K562 (cell line): ENCODE measurements at regions not wholly inside any gene's neighbourhood (a gene's known extent, or its start where the extent isn't known, plus 50 kb on each side); places are given as distances from the start of the nearest gene placed in this dataset.

Source experiments
- ATAC-seq: fragments of 200-7000 bp; cut with Tn5 transposase; 3 replicates; pipeline ENCODE4 v1.9.1; 2020; ENCODE audit warnings: moderate library complexity
- BruUV-seq: library from RNA; stranded (reverse); fragments of 400-500 nt; replicated peaks from 2 replicates; lab custom pipeline; 2021; lab: Mats Ljungman, UMichigan
- CTCF ChIA-PET: fragments of 300-600 bp; formaldehyde crosslinking; extraction: SDS; loops from one replicate; lab custom pipeline; 2021; ENCODE audit warnings: low intra/inter-chr PET ratio; lab: Yijun Ruan, JAX
- POLR2A ChIA-PET: fragments of 300-600, 350-650 bp; sonication (Branson Sonifier 250); formaldehyde crosslinking; extraction: SDS; loops from one replicate; lab custom pipeline; 2021; ENCODE audit warnings: antibody characterized with exemption, inconsistent platforms; lab: Yijun Ruan, JAX
- DNase-seq, 4 experiments: peaks; one replicate each; pipeline versions ENCODE4 v3.0.0 to v3.0.0-alpha.2; 2011 to 2018; ENCODE audit warnings: low spot score in 3 of 4, mixed read lengths in 3 of 4; ENCODE audit errors: extremely low read depth in 1 of 4
- FAIRE-seq: peaks from 2 replicates; lab custom pipeline; 2011; peaks lifted over from hg19 to GRCh38; lab: Jason Lieb, UNC
- H2AFZ ChIP-seq: 2 replicates; pipeline ENCODE4 v1.6.0; 2011; ENCODE audit warnings: low read depth, low read length, control low read depth, inconsistent platforms
- H3K27ac ChIP-seq: fragments of 200-600 bp; 3 replicates; pipeline ENCODE4 v1.8.0; 2011; ENCODE audit warnings: low read depth, mild to moderate bottlenecking, control low read depth, inconsistent platforms, low read length, moderate library complexity, mixed read lengths; ENCODE audit errors: extremely low read depth
- H3K27me3 ChIP-seq, 2 experiments: fragments of 300-600 bp in 1 of 2; 2 replicates in 1 of 2; 3 replicates in 1 of 2; pipeline versions ENCODE4 v1.6.0 to v1.8.0; 2011; ENCODE audit warnings: inconsistent platforms in 2 of 2, low read length in 2 of 2, mild to moderate bottlenecking in 1 of 2, mixed read lengths in 1 of 2, moderate library complexity in 1 of 2; ENCODE audit not compliant: control insufficient read depth in 2 of 2, insufficient read depth in 2 of 2
- H3K36me3 ChIP-seq: fragments of 300-600 bp; 3 replicates; pipeline ENCODE4 v1.8.0; 2011; ENCODE audit warnings: mild to moderate bottlenecking, low read length, inconsistent platforms; ENCODE audit not compliant: control insufficient read depth, insufficient read depth
- H3K4me1 ChIP-seq, 2 experiments: fragments of 200-600 bp in 1 of 2; replicated peaks in 1 of 2; 2 replicates in 1 of 2; 3 replicates in 1 of 2; pipeline versions ENCODE4 v1.5.1 to v1.8.0; 2011; ENCODE audit warnings: inconsistent platforms in 2 of 2, low read length in 2 of 2, mild to moderate bottlenecking in 1 of 2, mixed read lengths in 1 of 2, moderate library complexity in 1 of 2; ENCODE audit not compliant: control insufficient read depth in 2 of 2, insufficient read depth in 2 of 2
- H3K4me2 ChIP-seq: 2 replicates; pipeline ENCODE4 v1.6.1; 2011; ENCODE audit warnings: low read length, control low read depth, inconsistent platforms, mixed read lengths; ENCODE audit not compliant: insufficient read depth
- H3K4me3 ChIP-seq: fragments of 200-600 bp; sonication (generic), shearing (Covaris generic); 2 replicates; pipeline ENCODE4 v1.5.1; 2016; ENCODE audit warnings: control low read depth, inconsistent platforms
- H3K79me2 ChIP-seq: fragments of 200-600 bp; 3 replicates; pipeline ENCODE4 v1.8.0; 2011; ENCODE audit warnings: low read length, inconsistent platforms; ENCODE audit not compliant: control insufficient read depth, insufficient read depth
- H3K9ac ChIP-seq, 2 experiments: 2 replicates each; pipeline versions ENCODE4 v1.6.0 to v1.6.1; 2011; ENCODE audit warnings: low read depth in 2 of 2, low read length in 2 of 2, control low read depth in 1 of 2, inconsistent platforms in 1 of 2, mild to moderate bottlenecking in 1 of 2, mixed read lengths in 1 of 2; ENCODE audit not compliant: insufficient read depth in 1 of 2
- H3K9me1 ChIP-seq: one replicate; pipeline ENCODE4 v1.6.0; 2011; ENCODE audit warnings: inconsistent platforms, mild to moderate bottlenecking, low read length, moderate library complexity; ENCODE audit not compliant: control insufficient read depth, insufficient read depth
- H3K9me3 ChIP-seq: replicated peaks from 2 replicates; pipeline ENCODE4 v1.5.1; 2011; ENCODE audit warnings: low read depth, low read length, inconsistent platforms; ENCODE audit not compliant: control insufficient read depth, insufficient read depth
- H4K20me1 ChIP-seq: replicated peaks from 2 replicates; pipeline ENCODE4 v1.6.1; 2011; ENCODE audit warnings: low read length, inconsistent platforms, mixed read lengths; ENCODE audit not compliant: control insufficient read depth, insufficient read depth
- BHLHE40 ChIP-seq: IDR thresholded peaks from 2 replicates; pipeline ENCODE4 v1.6.1; 2011; ENCODE audit warnings: low read length, improper control_type of control experiment
- DDX20 ChIP-seq: fragments of 450-650 bp; IDR thresholded peaks from 2 replicates; pipeline ENCODE4 v1.6.1; 2016; ENCODE audit warnings: missing genetic modification characterization, low read depth, mild to moderate bottlenecking, missing compliant biosample characterization, moderate library complexity
- ESRRA ChIP-seq: fragments of 450-650 bp; IDR thresholded peaks from 2 replicates; pipeline ENCODE4 v1.6.1; 2014; ENCODE audit warnings: low read depth, mild to moderate bottlenecking, moderate library complexity, borderline replicate concordance
- LEF1 ChIP-seq: fragments of 450-650 bp; IDR thresholded peaks from 2 replicates; pipeline ENCODE4 v1.6.1; 2016; ENCODE audit warnings: mild to moderate bottlenecking
- PREB ChIP-seq: sonication (generic); formaldehyde crosslinking; IDR thresholded peaks from 2 replicates; pipeline ENCODE4 v1.8.1; 2023; ENCODE audit warnings: mild to moderate bottlenecking, missing genetic modification reagents
- SAFB2 ChIP-seq: fragments of 200-400 bp; formaldehyde crosslinking; IDR thresholded peaks from 2 replicates; pipeline ENCODE4 v1.6.1; 2018; ENCODE audit warnings: borderline replicate concordance, low read length, low read depth, moderate library complexity; ENCODE audit not compliant: severe bottlenecking
- TFAM ChIP-seq: fragments of 250-450 bp; sonication (Bioruptor Pico); conservative IDR thresholded peaks from 2 replicates; pipeline ENCODE4 v1.5.0; 2021; ENCODE audit warnings: mild to moderate bottlenecking, moderate library complexity
- TGIF2 ChIP-seq: sonication (generic); formaldehyde crosslinking; IDR thresholded peaks from 2 replicates; pipeline ENCODE4 v1.8.1; 2022; ENCODE audit warnings: mild to moderate bottlenecking, missing genetic modification reagents, moderate library complexity
- ZNF76 ChIP-seq: fragments of 250-450 bp; sonication (Bioruptor Pico); IDR thresholded peaks from 2 replicates; pipeline ENCODE4 v1.4.0; 2020; ENCODE audit warnings: mild to moderate bottlenecking, moderate library complexity, borderline replicate concordance
- ZNF830 ChIP-seq: fragments of 250-450 bp; sonication (Bioruptor Pico); IDR thresholded peaks from 2 replicates; pipeline ENCODE4 v1.5.0; 2021; ENCODE audit warnings: mild to moderate bottlenecking
- WGBS: fragments of 100-300 bp; shearing (Covaris generic); methylation state at CpG from one replicate; pipeline ENCODE4 v1.1.6; 2016; ENCODE audit warnings: low coverage, mixed read lengths; ENCODE audit not compliant: insufficient coverage; ENCODE audit errors: missing lambda C conversion rate; 5-methylcytosine and 5-hydroxymethylcytosine counted together
- in situ Hi-C: fragments of 300-500 bp; cut with MboI; formaldehyde crosslinking; loops from 4 replicates; pipeline ENCODE4 v1.15.0; 2018; ENCODE audit warnings: inconsistent platforms, mixed read lengths
- intact Hi-C: fragments of 100-400 bp; cut with micrococcal nuclease; formaldehyde crosslinking; loops from 2 replicates; pipeline ENCODE4 v1.14.2; 2022

- no peaks in the 10 kb centered on the region for H4K20me1 ChIP-seq
- CTCF ChIA-PET: no interaction called here
- no peak overlapping the region for H3K4me3 ChIP-seq
- peaks cover 0 to 8% of the 10 kb centered on the region in 2 experiments; a peak in 3 of 5 replicates for H3K27me3 ChIP-seq
- H3K9ac ChIP-seq: 0 out of 4 replicates have a peak overlapping the region, but pooled peaks of 1 of the 2 experiments have one; percentile 48
- H3K4me2 ChIP-seq: no peak overlapping the region
- no TSS peak for BruUV-seq
- no peak for ATAC-seq
- FAIRE-seq: no peak
- no peaks in the 10 kb centered on the region for H3K9me3 ChIP-seq
- H3K27ac ChIP-seq: no peak overlapping the region
- H3K9me1 ChIP-seq: no peaks in the 10 kb centered on the region
- no peaks in the 10 kb centered on the region for H3K36me3 ChIP-seq
- no peaks in the 10 kb centered on the region for H3K79me2 ChIP-seq
- 43% methylated on average over 12 of the region's 12 CpGs for WGBS
- intact Hi-C loops: no loop called here
- H3K4me1 ChIP-seq: peaks cover 5 to 7% of the 10 kb centered on the region in 2 experiments; a peak in 3 of 5 replicates
- H2AFZ ChIP-seq: no peak overlapping the region
- DNase-seq: no peak
- no peak for TF ChIP-seq SAFB2
- TF ChIP-seq PREB (CRISPR knock-in tag): no peak
- TF ChIP-seq TFAM (CRISPR knock-in tag): no peak
- no peak for TF ChIP-seq DDX20 (tag)
- TF ChIP-seq ESRRA: no peak
- no peak for TF ChIP-seq LEF1
- no peak for TF ChIP-seq BHLHE40
- TF ChIP-seq ZNF76: no peak
- TF ChIP-seq TGIF2 (CRISPR knock-in tag): no peak
- TF ChIP-seq ZNF830 (CRISPR knock-in tag): no peak
- TF ChIP-seq, all 486 proteins: peak for 0
- in situ Hi-C loops: loop anchor here (10.0 kb wide), 1 partner anchor 816 kb away; no protein-coding TSS in a partner anchor
- POLR2A ChIA-PET: interaction anchor here (0.6 kb wide), 1 partner anchor 248 kb away, joined by 5 read pairs; no protein-coding TSS in a partner anchor
These were observed 108.8 kb upstream of the SLC1A4 start for GRCh38 chr2:64880193-64880951.
